ENCODE measurements at regions not wholly inside any gene's neighbourhood (a gene's known extent, or its start where the extent isn't known, plus 50 kb on each side); places are given as distances from the start of the nearest gene placed in this dataset.

DNA sequence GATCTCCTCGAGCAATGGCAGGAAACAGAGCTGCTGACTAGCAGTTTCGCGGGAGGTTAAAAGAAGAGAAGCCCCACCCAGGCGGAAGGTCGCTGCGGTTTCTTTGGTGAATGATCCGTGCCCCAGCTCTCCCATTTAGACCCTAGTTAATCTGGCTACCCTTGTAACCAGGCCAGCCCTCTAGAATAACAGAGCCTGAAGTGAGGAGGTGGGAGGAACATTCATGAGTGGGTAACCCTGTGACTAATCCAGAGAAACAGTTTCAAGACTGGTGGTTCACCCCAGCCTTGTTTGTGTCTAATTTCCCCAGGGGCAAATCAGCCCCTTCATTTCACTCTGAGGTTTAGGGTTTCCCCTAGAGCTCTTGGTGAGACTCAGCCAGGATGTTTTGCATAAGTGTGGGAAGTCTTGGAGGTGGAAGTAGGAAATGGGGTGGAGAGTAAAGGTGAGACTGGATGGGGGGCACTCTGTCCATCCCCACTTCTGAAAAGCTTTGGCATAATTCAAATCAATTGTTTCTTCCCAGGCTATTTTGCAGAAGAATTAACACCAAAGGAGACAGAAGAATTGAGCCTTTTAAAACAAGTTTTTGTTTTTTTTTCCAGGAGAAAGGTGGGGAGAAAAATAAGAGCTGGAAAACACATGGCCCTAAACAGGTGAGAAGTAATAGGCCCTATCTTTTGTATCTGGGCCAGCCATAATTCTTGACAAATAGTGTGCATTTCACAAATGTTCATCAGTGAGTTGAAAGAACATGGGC, 303.1 kb downstream of the RPLP1 start:
- TF ChIP-seq, protein P1, sequence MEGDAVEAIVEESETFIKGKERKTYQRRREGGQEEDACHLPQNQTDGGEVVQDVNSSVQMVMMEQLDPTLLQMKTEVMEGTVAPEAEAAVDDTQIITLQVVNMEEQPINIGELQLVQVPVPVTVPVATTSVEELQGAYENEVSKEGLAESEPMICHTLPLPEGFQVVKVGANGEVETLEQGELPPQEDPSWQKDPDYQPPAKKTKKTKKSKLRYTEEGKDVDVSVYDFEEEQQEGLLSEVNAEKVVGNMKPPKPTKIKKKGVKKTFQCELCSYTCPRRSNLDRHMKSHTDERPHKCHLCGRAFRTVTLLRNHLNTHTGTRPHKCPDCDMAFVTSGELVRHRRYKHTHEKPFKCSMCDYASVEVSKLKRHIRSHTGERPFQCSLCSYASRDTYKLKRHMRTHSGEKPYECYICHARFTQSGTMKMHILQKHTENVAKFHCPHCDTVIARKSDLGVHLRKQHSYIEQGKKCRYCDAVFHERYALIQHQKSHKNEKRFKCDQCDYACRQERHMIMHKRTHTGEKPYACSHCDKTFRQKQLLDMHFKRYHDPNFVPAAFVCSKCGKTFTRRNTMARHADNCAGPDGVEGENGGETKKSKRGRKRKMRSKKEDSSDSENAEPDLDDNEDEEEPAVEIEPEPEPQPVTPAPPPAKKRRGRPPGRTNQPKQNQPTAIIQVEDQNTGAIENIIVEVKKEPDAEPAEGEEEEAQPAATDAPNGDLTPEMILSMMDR (IDR thresholded peaks at IDR 0.05) = no peak
- TF ChIP-seq ZFX (IDR thresholded peaks at IDR 0.05; ENCODE audit: borderline replicate concordance) = no peak

All from 22Rv1 (cell line).